Stimulated activated CD8-positive, alpha-beta memory T cell treated with anti-CD3 and anti-CD28 coated beads, Interleukin-15, amount 100 ng/mL, for 4 hours (primary cell): ENCODE measurements at regions not wholly inside any gene's neighbourhood (a gene's known extent, or its start where the extent isn't known, plus 50 kb on each side); places are given as distances from the start of the nearest gene placed in this dataset.
"Not testable (repeated sequence)": the region's sequence is repeated elsewhere in the genome, so short reads cannot be mapped to it uniquely, and the experiment has no call there.

Source experiments
- DNase-seq, 2 donors: peaks; one replicate each; pipeline ENCODE4 v3.0.0-alpha.2; 2020; ENCODE audit warnings: low read depth in 2 of 2

- DNase-seq: no peak
These were observed 348.8 kb downstream of the METTL4 start for GRCh38 chr18:2222270-2223185.

GRCh38 chr18:2223449-2223848, 347.9 kb downstream of the METTL4 start:
- DNase-seq: no peak

GRCh38 chr18:2223849-2224248, 347.5 kb downstream of the METTL4 start:
- DNase-seq: no peak

GRCh38 chr18:2236232-2236631, 335.1 kb downstream of the METTL4 start:
- no peak for DNase-seq

GRCh38 chr18:2237706-2238105, 333.6 kb downstream of the METTL4 start:
- DNase-seq: no peak

GRCh38 chr18:2240311-2240705, 331.0 kb downstream of the METTL4 start:
- DNase-seq: no peak

- DNase-seq: no peak
These were observed 326.7 kb downstream of the METTL4 start for GRCh38 chr18:2244641-2245040.

- not testable (repeated sequence) for DNase-seq
These were observed 324.2 kb downstream of the METTL4 start for GRCh38 chr18:2247101-2247500.

- no peak for DNase-seq
These were observed 316.3 kb downstream of the METTL4 start for GRCh38 chr18:2254977-2255376.

- no peak for DNase-seq
These were observed 314.7 kb downstream of the METTL4 start for GRCh38 chr18:2256577-2256976.

GRCh38 chr18:2258954-2259353, 312.4 kb downstream of the METTL4 start:
- no peak for DNase-seq

- DNase-seq: no peak
These were observed 307.9 kb downstream of the METTL4 start for GRCh38 chr18:2263303-2263890.

- no peak for DNase-seq
These were observed 296.7 kb downstream of the METTL4 start for GRCh38 chr18:2274613-2275012.

GRCh38 chr18:2281086-2281485, 290.2 kb downstream of the METTL4 start:
- DNase-seq: no peak

- no peak for DNase-seq
These were observed 289.6 kb downstream of the METTL4 start for GRCh38 chr18:2281523-2282199.

- no peak for DNase-seq
These were observed 278.0 kb downstream of the METTL4 start for GRCh38 chr18:2293109-2293839.

GRCh38 chr18:2301316-2301715, 270.0 kb downstream of the METTL4 start:
- no peak for DNase-seq

GRCh38 chr18:2302012-2302411, 269.3 kb downstream of the METTL4 start:
- DNase-seq: no peak

GRCh38 chr18:2302628-2303516, 268.4 kb downstream of the METTL4 start:
- DNase-seq: no peak

- no peak for DNase-seq
These were observed 267.6 kb downstream of the METTL4 start for GRCh38 chr18:2303517-2304238.
